GM19467 (cell line): ENCODE measurements at regions not wholly inside any gene's neighbourhood (a gene's known extent, or its start where the extent isn't known, plus 50 kb on each side); places are given as distances from the start of the nearest gene placed in this dataset.
A peak's percentile ranks its signal among the peaks of the same experiment; 100 is the strongest.

Experiments used
- ATAC-seq: cut with Tn5 transposase; IDR thresholded peaks from one replicate; pipeline ENCODE4 v1.9.1; 2021; ENCODE audit warnings: mild to moderate bottlenecking, moderate library complexity; ENCODE audit not compliant: unreplicated experiment

DNA sequence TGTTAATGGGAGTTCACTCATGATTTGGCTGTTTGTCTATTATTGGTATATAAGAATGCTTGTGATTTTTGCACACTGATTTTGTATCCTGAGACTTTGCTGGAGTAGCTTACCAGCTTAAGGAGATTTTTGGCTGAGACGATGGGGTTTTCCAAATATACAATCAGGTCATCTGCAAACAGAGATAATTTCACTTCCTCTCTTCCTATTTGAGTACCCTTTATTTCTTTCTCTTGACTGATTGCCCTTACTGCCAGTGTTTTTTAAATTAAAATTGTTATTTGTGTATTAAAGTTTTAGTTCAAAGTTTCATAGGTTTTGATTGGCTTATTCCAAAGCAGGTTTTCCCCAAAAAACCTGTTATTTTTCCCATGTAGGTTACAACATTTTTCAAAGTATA lies 390.5 kb upstream of the RBMS3 start:
- no peak for ATAC-seq

DNA sequence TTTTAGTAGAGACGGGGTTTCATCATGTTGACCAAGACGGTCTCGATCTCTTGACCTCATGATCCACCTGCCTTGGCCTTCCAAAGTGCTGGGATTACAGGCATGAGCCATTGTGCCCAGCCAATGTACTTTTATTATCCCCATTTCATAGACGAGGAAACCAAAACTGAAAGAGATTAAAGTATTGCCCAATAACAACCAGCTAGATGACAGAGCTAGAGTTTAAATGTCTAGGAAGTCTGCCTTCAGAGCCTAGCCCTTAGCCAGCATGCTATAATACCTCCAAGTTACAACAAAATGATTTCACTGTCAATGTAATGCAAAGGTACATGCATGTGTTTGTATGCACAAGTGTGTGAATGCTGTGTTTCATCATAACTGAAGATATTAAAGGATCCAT lies 389.4 kb upstream of the RBMS3 start:
- ATAC-seq: no peak

DNA sequence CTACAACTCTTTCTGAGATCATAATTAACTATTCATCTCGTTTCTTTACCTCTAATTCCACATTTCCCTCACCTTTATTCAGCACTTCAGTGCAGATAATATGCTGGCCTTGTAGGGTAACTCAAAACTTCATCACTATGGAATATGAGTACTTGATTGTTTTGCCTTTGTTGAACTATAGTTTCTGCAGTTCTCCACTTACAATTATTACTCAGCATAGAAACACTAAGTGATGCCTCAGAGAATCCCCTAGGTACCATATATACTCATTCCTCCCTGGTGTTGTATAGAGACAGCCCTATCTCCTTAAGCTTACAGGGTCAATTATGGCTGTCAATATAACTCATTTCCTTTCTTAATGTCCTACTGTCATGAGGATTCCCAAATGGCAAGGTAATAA lies 380.6 kb upstream of the RBMS3 start:
- ATAC-seq: no peak

DNA sequence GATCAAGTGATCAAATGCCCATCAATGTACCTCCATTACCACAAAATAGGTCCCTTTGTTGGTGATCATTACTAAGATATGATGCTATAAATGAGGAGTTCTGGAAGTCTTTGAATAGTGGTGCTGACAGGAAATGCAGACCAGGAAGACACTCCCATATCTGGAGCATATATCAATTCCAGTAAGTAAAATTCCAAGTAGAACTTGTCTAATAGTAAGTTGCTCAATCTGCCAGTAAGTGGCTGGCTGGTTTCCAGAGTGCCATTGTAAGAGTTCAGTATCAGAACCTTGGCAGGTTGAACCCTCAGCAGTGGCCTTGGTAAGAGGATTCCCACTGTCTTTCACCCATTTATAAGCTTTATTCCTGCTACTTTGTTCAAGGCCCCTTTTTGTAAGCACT lies 379.9 kb upstream of the RBMS3 start:
- ATAC-seq: no peak

DNA sequence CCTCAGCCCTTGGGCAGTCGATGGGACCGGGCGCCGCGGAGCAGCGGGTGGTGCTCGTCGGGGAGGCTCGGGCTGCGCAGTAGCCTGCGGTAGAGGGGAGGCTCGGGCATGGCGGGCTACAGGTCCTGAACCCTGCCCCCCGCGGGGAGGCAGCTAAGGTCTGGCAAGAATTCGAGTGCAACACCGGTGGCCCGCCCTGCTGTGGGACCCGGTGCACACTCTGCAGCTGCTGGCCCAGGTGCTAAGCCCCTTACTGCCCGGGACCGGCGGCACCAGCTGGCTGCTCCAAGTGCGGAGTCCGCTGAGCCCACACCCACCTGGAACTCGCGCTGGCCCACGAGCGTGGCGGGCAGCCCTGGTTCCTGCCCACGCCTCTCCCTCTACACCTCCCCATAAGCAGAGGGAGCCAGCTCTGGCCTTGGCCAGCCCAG lies 377.7 kb upstream of the RBMS3 start:
- ATAC-seq: no peak

DNA sequence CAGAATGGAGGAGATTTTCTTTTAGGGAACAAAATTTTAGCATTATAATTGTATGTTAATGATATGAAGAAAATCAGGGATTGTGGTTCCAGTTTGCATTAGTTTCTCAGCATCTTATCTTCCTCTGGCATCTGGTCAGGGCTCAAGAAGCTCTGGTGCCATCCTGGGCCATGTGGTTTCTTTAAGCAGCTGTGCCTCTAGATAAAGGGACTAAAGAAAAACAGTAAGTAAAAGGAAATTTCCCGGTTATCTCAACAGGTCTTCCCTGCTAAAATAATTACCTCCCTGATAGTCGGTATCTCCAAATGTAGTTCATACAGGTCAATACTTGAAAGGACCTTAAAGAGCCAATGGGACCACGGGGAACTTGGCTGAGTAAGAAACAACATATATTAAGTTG lies 375.1 kb upstream of the RBMS3 start:
- ATAC-seq: no peak

DNA sequence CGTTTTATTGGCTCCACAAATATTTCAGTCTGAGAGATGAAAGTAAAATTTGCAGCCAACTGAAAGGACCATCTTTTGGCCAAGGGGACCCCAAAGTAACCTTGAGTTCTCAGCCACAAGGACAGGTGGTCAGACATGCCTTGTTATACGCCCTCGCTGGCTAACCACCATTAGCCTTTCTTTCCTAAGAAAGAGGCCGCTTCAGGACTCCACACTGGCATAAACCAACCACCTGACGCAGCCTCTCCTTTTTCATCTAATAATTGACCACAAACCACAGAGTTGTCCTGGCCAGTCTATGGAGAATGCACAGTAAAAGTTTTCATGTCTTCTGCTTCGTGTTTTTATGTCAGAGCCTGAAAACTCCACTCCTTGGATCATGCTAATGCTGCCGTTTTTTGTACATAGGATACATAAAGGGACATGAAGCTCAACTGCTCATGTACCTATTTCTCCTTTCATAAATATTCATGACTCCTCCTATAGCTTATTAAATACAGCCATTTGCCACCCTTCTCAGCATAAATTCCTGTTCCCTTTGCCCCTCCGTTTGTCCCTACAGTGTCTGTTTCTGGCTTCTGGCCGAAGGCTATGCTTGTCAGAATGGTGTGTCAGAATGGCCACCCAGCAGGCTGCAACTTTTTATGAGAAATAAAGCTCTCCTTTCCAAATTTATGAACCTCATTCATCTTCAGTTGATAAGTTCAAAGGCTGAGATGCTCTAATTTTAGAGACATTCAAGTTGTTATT lies 374.1 kb upstream of the RBMS3 start:
- ATAC-seq: no peak

DNA sequence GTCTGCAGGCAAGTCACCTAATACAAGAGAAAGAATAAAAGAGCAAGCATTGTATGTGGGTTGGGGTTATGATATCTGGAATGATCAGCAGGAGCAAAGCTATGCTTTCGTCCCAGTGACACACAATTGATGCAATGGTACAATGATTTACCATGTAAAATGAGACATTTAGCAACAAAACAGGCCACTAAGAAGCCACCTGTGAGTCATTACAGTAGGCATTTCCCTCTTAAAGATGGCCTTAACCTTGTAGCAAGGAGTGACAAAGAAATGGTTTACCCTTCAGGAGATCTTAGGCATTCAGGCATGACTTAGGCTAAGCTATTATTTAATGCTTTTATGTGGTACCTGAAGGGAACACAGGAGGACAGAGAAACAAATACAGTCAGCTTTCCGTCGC lies 373.3 kb upstream of the RBMS3 start:
- ATAC-seq: no peak

DNA sequence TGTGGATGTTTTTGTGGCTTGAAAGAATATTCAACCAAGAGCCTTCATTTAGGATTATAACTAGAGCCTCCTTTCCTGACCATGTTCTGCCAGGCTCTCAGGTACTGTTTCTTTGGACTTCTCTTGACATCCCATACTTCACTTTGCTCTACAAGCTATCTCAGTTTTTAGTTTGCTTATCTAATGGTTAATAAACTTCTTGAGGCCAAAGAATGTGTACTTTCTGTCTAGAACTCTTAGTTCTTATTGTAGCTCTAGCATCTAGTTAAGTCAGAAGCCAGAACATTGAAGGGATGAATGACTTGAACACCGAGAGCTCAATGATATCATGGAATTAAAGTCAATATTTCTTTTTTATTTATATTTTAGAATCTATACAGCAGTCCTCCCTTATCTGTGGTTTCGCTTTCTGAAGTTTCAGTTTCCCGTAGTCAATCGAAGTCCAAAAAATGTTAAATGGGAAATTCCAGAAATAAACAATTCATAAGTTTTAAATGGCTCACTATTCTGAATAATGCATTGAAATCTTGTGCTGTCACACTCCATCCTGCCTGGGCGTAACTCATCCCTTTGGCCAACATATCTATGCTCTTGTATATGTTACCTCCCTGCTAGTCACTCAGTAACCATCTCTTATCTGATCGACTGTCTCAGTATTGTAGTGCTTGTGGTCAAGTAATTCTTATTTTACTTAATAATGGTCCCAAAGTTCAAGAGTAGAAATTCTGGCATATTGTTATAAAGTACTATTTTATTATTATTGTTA lies 368.6 kb upstream of the RBMS3 start:
- ATAC-seq: no peak

DNA sequence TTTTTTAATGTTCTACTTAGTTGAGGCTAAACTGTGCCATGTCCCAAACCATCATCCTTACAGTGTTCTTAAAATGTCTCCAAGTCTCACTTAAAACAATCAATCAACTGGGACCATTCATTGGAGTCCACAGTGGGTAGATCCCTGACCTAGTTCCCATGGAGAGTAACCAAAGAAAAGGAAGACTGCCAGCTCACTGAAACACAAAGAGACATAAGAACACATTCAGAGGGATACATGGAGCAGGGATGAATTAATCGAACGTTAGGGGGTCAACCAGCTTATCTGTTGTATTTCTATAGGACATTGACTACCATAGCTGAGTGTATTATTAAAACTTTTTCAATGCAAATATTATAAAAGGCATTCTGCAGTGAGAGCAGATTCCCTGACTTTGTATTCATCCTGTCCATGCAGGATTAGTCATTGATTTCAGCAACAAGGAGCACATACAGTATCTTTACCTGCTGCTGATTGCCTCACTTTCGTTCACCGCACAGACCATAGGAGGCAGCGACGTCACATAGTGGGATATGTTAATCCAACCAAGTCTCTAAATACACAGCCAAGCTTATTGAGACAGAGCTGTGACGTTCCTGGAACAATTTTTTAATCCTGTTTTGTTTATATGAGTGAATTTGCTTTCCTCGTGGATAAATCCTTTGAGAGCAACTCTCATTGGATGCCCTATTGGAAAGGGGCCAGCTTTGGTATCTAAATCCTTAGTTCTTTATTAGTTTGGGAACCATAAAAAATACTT lies 364.9 kb upstream of the RBMS3 start:
- no peak for ATAC-seq

DNA sequence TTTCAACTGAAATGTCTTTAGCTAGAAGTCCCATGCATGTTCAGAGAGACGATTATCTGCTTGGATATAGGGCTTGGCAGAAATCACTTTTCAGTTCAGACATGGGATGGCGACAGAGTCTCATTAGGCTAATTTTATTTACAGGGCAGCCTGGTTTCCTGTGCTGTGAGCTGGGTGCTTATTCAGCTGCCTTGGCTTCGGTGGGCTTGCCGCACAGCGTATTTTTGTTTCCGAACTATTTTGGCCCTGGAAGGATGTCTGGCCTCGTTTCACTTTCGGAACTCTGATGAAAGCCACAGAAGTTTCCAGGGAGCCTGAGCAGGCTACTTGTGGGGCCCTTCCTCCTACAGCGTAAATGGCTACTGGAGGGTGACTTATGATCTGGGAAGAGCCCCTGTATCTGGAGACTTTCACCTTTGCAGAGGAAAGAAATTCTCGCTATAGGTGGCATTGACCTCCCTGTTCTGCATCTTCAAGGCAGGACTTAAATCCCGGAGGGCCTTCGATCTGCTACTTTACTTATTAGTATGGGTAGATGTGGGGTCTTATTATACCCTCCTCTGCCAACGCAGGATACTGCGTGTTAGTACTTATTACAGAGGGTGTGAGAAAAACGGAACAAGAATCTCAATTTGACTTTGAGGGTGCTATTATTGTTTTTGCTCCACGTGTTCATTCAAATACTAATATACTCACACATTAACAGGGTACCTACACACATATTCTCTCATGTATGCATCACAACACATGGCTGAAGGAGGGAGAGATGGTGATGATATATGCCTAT lies 364.0 kb upstream of the RBMS3 start:
- ATAC-seq: peak; percentile 87

DNA sequence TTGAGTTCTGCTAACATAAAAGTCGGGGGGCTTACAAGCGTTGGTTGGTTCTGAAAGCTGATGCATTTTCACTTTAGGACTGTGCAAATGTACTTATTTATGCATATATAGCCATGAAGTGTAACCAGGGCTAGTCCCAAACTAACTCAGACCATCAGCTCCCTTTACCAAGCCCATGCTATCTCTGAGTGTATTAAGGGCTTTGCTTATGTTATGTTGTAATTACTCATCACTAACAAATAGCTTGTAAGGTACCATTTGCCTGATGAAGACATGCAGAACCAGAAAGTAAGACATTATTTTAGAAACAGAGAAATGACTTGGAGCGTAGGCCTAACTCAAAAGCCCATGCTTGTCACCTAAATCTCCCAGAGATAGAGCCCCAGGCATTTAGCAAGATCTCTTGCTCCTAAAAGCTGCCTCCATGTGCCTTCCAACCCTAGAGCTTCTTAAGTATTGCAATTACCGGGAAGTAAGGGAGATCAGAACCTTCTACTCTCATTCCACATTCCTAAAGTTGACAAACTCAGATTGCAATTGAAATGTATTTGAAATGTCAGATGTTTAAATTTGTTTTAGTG lies 362.9 kb upstream of the RBMS3 start:
- ATAC-seq: no peak

DNA sequence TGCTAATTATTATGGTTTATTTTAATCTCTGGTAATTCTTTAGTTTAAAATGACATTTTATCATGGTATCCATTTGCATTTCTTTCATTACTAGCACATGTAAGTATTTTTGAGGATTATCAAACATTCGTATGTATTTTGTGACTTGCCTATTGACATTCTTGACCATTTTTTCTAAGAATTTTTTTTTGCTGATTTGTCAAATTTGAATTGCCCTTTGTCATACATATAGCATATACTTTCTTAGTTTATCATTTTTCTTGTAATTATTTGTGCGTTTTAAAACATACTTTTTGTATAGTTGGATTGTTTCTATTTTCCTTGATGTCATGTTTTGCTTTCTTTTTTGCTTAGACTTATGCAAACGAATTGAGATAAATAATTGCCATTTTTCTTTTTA lies 358.5 kb upstream of the RBMS3 start:
- no peak for ATAC-seq

DNA sequence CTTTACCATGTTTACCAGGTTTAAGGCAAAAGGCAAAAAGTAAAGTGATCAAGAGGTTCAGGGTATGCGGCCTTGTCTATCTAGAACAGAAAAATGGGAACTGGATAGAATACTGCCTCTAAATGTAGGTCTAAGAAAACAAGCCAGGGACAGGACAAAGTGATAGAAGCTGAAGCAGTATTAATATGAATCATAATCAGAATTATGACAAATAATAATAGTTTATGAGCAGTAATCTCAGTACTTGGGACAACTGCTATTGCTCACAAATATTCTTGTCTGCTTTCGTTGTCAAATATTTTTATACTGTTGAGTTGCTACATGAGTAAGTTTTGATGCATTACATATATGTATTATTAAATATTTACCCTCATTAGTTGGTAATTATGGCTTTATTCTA lies 356.9 kb upstream of the RBMS3 start:
- no peak for ATAC-seq

DNA sequence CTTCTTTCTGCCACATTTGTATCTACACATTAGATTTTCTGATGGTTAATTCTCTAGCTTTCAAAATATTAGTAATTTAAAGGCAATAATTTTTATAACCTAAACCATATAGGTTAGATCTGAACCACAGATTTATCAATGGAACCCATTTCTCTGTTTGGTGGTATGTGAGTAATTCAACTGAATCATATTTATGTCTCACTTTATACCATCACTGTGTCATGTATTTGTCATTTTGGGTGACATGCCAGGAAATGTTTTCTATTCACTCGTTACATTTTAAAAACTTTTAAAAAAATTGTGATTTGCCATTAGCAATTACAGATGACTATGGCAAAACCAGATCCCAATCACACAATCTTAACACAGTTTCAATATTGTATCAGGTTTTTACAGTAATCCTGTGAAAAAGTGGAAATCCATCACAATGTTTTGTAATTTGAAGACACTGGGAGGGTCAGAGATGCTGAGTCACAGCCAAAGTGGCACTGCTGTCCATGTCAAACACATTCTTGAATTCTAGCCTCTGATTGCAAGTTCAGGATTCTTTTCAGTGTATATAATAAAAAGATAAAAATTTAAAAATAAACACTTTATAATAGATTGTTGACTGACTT lies 356.0 kb upstream of the RBMS3 start:
- no peak for ATAC-seq

DNA sequence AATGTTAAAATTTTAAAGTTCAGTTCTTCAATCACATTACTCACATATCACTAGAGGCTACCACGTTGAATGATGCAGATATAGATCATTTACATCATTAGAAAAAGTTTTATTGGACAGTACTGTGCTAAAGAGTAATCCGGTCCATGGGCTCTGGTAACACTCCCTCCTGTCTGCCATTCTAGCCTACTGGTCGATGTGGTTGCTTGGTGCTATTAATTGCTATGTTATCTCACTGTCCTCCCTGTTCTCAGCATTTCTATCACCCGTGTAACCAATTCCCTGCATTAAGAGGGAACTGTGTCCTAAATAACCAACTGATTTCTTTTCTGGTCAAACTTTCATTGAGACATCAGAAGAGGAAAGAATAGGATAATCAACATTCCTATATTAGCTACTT lies 347.5 kb upstream of the RBMS3 start:
- no peak for ATAC-seq

DNA sequence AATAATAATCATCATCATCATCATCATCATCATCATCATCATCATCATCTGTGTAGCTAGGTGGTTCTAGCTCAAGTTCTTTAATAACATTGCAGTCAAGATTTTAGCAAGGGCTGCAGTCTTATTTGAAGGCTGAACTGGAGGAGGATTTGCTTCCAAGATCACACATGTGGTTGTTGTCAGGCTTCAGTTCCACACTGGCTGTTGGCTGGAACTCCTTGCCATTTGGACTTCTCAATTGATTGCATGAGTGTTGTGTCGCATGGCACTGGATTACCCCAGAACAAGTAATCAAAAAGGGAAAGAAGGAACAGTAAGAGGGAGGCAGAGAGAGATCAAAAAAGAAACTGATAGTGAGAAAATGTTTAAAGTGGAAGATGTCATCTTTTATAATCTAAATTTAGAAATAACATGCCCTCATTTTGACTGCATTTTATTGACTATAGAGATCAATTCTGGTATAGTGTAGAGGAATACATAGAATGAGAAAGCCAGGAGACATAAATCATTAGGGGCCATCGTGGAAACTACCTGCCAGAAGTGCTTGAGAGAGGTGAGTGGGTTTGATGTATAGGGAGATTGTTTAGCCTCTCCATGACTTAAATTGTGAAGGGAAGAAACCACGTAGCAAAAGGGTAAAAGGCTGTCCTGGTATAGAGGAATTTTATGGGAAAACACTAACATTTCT lies 346.6 kb upstream of the RBMS3 start:
- ATAC-seq: no peak

DNA sequence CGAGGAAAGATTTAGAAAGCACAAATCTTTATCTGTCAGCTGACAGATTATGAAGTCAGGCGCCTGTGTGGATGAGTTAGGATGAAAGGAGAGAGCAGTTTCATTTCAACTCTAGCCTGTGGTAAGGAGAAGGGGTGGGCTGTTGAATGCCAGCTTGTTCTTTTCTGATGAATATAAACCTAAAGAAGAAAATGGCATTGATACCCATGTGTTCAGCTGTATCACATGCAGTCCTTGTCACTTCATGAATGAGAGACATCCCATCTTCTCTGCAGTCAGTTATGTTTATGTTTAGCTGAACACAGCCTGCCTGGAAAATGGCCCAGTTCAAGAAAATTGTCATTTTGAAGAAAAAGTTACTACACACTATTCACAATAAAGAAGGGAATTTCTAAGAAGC lies 345.7 kb upstream of the RBMS3 start:
- ATAC-seq: no peak

DNA sequence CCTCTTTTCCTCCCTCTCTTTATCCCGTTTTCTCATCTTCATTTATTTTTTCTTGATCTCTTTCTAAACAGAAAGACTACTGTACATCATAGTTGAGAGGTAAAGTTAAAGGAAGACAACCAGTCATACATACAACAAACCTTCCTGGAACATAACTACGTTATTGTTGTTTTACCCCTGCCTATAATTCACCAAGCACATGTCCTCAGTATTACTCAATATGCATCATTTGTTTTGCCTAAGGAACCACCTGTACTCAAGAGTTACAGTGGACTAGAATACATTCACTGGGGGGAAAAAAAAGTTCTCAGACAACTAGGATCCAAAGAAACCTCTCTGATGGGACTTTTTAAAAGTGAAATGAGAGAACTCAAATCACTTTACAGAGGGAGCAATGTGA lies 344.7 kb upstream of the RBMS3 start:
- no peak for ATAC-seq

DNA sequence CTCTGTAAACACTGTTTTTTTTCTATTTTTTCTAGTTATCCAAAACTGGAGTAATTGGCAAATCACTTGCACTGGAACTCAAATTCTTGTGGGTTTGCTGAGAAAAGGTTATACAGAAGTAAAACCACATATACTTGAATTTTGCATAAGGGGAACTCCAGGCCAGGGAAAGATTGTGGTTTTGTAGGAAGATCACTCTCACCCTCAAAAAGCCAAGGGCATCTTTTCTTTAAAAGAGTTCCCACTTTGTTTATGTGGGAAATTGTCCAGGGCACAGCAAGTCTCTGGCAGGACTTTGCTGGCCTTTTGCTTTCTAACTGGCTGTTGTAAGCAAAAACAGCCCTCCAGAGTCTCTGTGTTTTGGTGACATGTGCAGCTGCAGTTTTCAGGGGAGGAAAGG lies 340.3 kb upstream of the RBMS3 start:
- ATAC-seq: peak; percentile 62
